ENCODE measurements at regions not wholly inside any gene's neighbourhood (a gene's known extent, or its start where the extent isn't known, plus 50 kb on each side); places are given as distances from the start of the nearest gene placed in this dataset.

GRCh38 chr14:61877768-61878167 is 115.5 kb downstream of the SNAPC1 start:
- DNase-seq (ENCODE audit: low spot score): no peak

GRCh38 chr14:61878931-61879330 is 116.7 kb downstream of the SNAPC1 start:
- DNase-seq (ENCODE audit: low spot score): no peak
- Mint-ChIP-seq H3K4me3 (ENCODE audit: low read depth) (no peak overlapping the region), H3K9me3 (no peaks in the 10 kb centered on the region), H3K27ac (no peak overlapping the region), H3K4me1 (ENCODE audit: low read depth) (no peaks in the 10 kb centered on the region), H3K27me3 (ENCODE audit: low read depth) (peaks cover 62% of the 10 kb centered on the region), H3K36me3 (ENCODE audit: low read depth) (no peaks in the 10 kb centered on the region)
- intact Hi-C loops (cut with micrococcal nuclease): no loop called here

More at GRCh38 chr14:61877768-61878167, 115.5 kb downstream of the SNAPC1 start:
- Mint-ChIP-seq H3K9me3 (no peaks in the 10 kb centered on the region), H3K4me1 (ENCODE audit: low read depth) (no peaks in the 10 kb centered on the region), H3K27ac (no peak overlapping the region), H3K4me3 (ENCODE audit: low read depth) (no peak overlapping the region), H3K36me3 (ENCODE audit: low read depth) (no peaks in the 10 kb centered on the region), H3K27me3 (ENCODE audit: low read depth) (peaks cover 64% of the 10 kb centered on the region)
- intact Hi-C loops (cut with micrococcal nuclease): no loop called here

- Mint-ChIP-seq H3K4me3 (ENCODE audit: low read depth) (no peak overlapping the region), H3K36me3 (ENCODE audit: low read depth) (no peaks in the 10 kb centered on the region), H3K27me3 (ENCODE audit: low read depth) (peaks cover 63% of the 10 kb centered on the region), H3K4me1 (ENCODE audit: low read depth) (no peaks in the 10 kb centered on the region), H3K27ac (no peak overlapping the region), H3K9me3 (no peaks in the 10 kb centered on the region)
- intact Hi-C loops (cut with micrococcal nuclease): no loop called here
- no peak for DNase-seq (ENCODE audit: low spot score)
Measured at GRCh38 chr14:61881046-61881445, 118.8 kb downstream of the SNAPC1 start.

GRCh38 chr14:61884711-61885110 is 122.5 kb downstream of the SNAPC1 start:
- H3K27me3 Mint-ChIP-seq (ENCODE audit: low read depth): peaks cover 41% of the 10 kb centered on the region
- intact Hi-C loops (cut with micrococcal nuclease): no loop called here
- H3K27ac Mint-ChIP-seq: no peak overlapping the region
- peaks cover 3% of the 10 kb centered on the region for H3K9me3 Mint-ChIP-seq
- DNase-seq (ENCODE audit: low spot score): no peak
- H3K36me3 Mint-ChIP-seq (ENCODE audit: low read depth): no peaks in the 10 kb centered on the region
- no peak overlapping the region for H3K4me3 Mint-ChIP-seq (ENCODE audit: low read depth)
- H3K4me1 Mint-ChIP-seq (ENCODE audit: low read depth): peaks cover 4% of the 10 kb centered on the region

GRCh38 chr14:61885203-61885961 is 123.2 kb downstream of the SNAPC1 start:
- Mint-ChIP-seq H3K27ac (no peak overlapping the region), H3K4me1 (ENCODE audit: low read depth) (peaks cover 9% of the 10 kb centered on the region), H3K36me3 (ENCODE audit: low read depth) (no peaks in the 10 kb centered on the region), H3K27me3 (ENCODE audit: low read depth) (peaks cover 35% of the 10 kb centered on the region), H3K9me3 (peaks cover 5% of the 10 kb centered on the region), H3K4me3 (ENCODE audit: low read depth) (no peak overlapping the region)
- DNase-seq (ENCODE audit: low spot score): no peak
- intact Hi-C loops (cut with micrococcal nuclease): no loop called here

GRCh38 chr14:61887628-61888027 is 125.4 kb downstream of the SNAPC1 start:
- H3K27me3 Mint-ChIP-seq (ENCODE audit: low read depth): peaks cover 27% of the 10 kb centered on the region
- intact Hi-C loops (cut with micrococcal nuclease): no loop called here
- H3K4me1 Mint-ChIP-seq (ENCODE audit: low read depth): peaks cover 17% of the 10 kb centered on the region

GRCh38 chr14:61889914-61890351 is 127.7 kb downstream of the SNAPC1 start:
- H3K27ac Mint-ChIP-seq: peak overlapping the region; percentile 63
- H3K4me1 Mint-ChIP-seq (ENCODE audit: low read depth): peaks cover 17% of the 10 kb centered on the region
- no peak overlapping the region for H3K4me3 Mint-ChIP-seq (ENCODE audit: low read depth)
- intact Hi-C loops (cut with micrococcal nuclease): no loop called here
- H3K36me3 Mint-ChIP-seq (ENCODE audit: low read depth): no peaks in the 10 kb centered on the region
- DNase-seq (ENCODE audit: low spot score): peak; percentile 36
- H3K27me3 Mint-ChIP-seq (ENCODE audit: low read depth): peaks cover 17% of the 10 kb centered on the region
- peaks cover 5% of the 10 kb centered on the region for H3K9me3 Mint-ChIP-seq

More at GRCh38 chr14:61887628-61888027, 125.4 kb downstream of the SNAPC1 start:
- Mint-ChIP-seq H3K9me3 (peaks cover 5% of the 10 kb centered on the region), H3K27ac (no peak overlapping the region), H3K36me3 (ENCODE audit: low read depth) (no peaks in the 10 kb centered on the region), H3K4me3 (ENCODE audit: low read depth) (no peak overlapping the region)
- no peak for DNase-seq (ENCODE audit: low spot score)

GRCh38 chr14:61891170-61891569 is 128.9 kb downstream of the SNAPC1 start:
- Mint-ChIP-seq H3K27me3 (ENCODE audit: low read depth) (peaks cover 23% of the 10 kb centered on the region), H3K36me3 (ENCODE audit: low read depth) (no peaks in the 10 kb centered on the region), H3K9me3 (peaks cover 5% of the 10 kb centered on the region), H3K4me3 (ENCODE audit: low read depth) (no peak overlapping the region), H3K27ac (no peak overlapping the region), H3K4me1 (ENCODE audit: low read depth) (peaks cover 17% of the 10 kb centered on the region)
- no peak for DNase-seq (ENCODE audit: low spot score)
- intact Hi-C loops (cut with micrococcal nuclease): no loop called here

GRCh38 chr14:61891810-61892209 is 129.6 kb downstream of the SNAPC1 start:
- Mint-ChIP-seq H3K9me3 (peaks cover 5% of the 10 kb centered on the region), H3K27me3 (ENCODE audit: low read depth) (peaks cover 25% of the 10 kb centered on the region), H3K36me3 (ENCODE audit: low read depth) (no peaks in the 10 kb centered on the region), H3K4me3 (ENCODE audit: low read depth) (no peak overlapping the region), H3K4me1 (ENCODE audit: low read depth) (peaks cover 17% of the 10 kb centered on the region), H3K27ac (no peak overlapping the region)
- intact Hi-C loops (cut with micrococcal nuclease): no loop called here
- no peak for DNase-seq (ENCODE audit: low spot score)

GRCh38 chr14:61893371-61893940 is 131.2 kb downstream of the SNAPC1 start:
- Mint-ChIP-seq H3K27ac (no peak overlapping the region), H3K36me3 (ENCODE audit: low read depth) (no peaks in the 10 kb centered on the region), H3K4me1 (ENCODE audit: low read depth) (peaks cover 17% of the 10 kb centered on the region), H3K9me3 (peaks cover 5% of the 10 kb centered on the region), H3K4me3 (ENCODE audit: low read depth) (no peak overlapping the region), H3K27me3 (ENCODE audit: low read depth) (peaks cover 32% of the 10 kb centered on the region)
- no peak for DNase-seq (ENCODE audit: low spot score)
- intact Hi-C loops (cut with micrococcal nuclease): no loop called here

GRCh38 chr14:61894452-61895077 is 132.3 kb downstream of the SNAPC1 start:
- H3K9me3 Mint-ChIP-seq: peaks cover 3% of the 10 kb centered on the region
- no peak overlapping the region for H3K27ac Mint-ChIP-seq
- intact Hi-C loops (cut with micrococcal nuclease): loop anchor here (2.0 kb wide), 1 partner anchor 232 kb away; no protein-coding TSS in a partner anchor

GRCh38 chr14:61897300-61897699 is 135.1 kb downstream of the SNAPC1 start:
- no peaks in the 10 kb centered on the region for H3K36me3 Mint-ChIP-seq (ENCODE audit: low read depth)
- H3K4me1 Mint-ChIP-seq (ENCODE audit: low read depth): no peaks in the 10 kb centered on the region
- no peak for DNase-seq (ENCODE audit: low spot score)
- intact Hi-C loops (cut with micrococcal nuclease): no loop called here
- H3K27me3 Mint-ChIP-seq (ENCODE audit: low read depth): peaks cover 26% of the 10 kb centered on the region
- no peak overlapping the region for H3K4me3 Mint-ChIP-seq (ENCODE audit: low read depth)
- no peaks in the 10 kb centered on the region for H3K9me3 Mint-ChIP-seq
- H3K27ac Mint-ChIP-seq: no peak overlapping the region

More at GRCh38 chr14:61894452-61895077, 132.3 kb downstream of the SNAPC1 start:
- DNase-seq (ENCODE audit: low spot score): peak; percentile 26
- Mint-ChIP-seq H3K4me1 (ENCODE audit: low read depth) (peaks cover 15% of the 10 kb centered on the region), H3K4me3 (ENCODE audit: low read depth) (no peak overlapping the region), H3K27me3 (ENCODE audit: low read depth) (peaks cover 35% of the 10 kb centered on the region), H3K36me3 (ENCODE audit: low read depth) (no peaks in the 10 kb centered on the region)

- Mint-ChIP-seq H3K9me3 (no peaks in the 10 kb centered on the region), H3K4me1 (ENCODE audit: low read depth) (no peaks in the 10 kb centered on the region), H3K36me3 (ENCODE audit: low read depth) (no peaks in the 10 kb centered on the region), H3K27me3 (ENCODE audit: low read depth) (peaks cover 21% of the 10 kb centered on the region), H3K4me3 (ENCODE audit: low read depth) (no peak overlapping the region), H3K27ac (no peak overlapping the region)
- DNase-seq (ENCODE audit: low spot score): no peak
- intact Hi-C loops (cut with micrococcal nuclease): no loop called here
Measured at GRCh38 chr14:61898568-61898967, 136.3 kb downstream of the SNAPC1 start.

All from activated T-helper 2 cell treated with anti-CD3 and anti-CD28 coated beads, Interferon-gamma antibody, Interleukin-2, Interleukin-4, amounts not matched to agents 10 μg/mL and 5 μg/mL and 100 μg/mL, durations not matched to agents 14 hours and 24 hours and 36 hours (primary cell).